ENCODE measurements at regions not wholly inside any gene's neighbourhood (a gene's known extent, or its start where the extent isn't known, plus 50 kb on each side); places are given as distances from the start of the nearest gene placed in this dataset.
"Not testable (repeated sequence)": the region's sequence is repeated elsewhere in the genome, so short reads cannot be mapped to it uniquely, and the experiment has no call there.

- POLR2A ChIA-PET, result no interaction called here
- BruUV-seq (replicated peaks), result no TSS peak
These were observed 87.1 kb downstream of the ALG10 start for GRCh38 chr12:34109390-34109789.

GRCh38 chr12:34109909-34110531 lies 87.7 kb downstream of the ALG10 start:
- H4K20me1 ChIP-seq (replicated peaks; ENCODE audit: control insufficient read depth, extremely low read depth, insufficient read depth, low read length); BruUV-seq (replicated peaks); intact Hi-C loops (cut with micrococcal nuclease); H2AFZ ChIP-seq (ENCODE audit: low read depth, low read length); H3K27me3 ChIP-seq (ENCODE audit: control insufficient read depth in 2 of 2, insufficient read depth in 2 of 2, low read length in 2 of 2); H3K9me1 ChIP-seq (replicated peaks; ENCODE audit: control insufficient read depth, extremely low read depth, insufficient read depth, low read length); H3K4me1 ChIP-seq (ENCODE audit: control insufficient read depth, extremely low read depth, insufficient read depth, low read length); H3K4me3 ChIP-seq (replicated peaks in 1 of 3; ENCODE audit: insufficient read depth in 1 of 3, low read depth in 1 of 3, low read length in 3 of 3); H3K79me2 ChIP-seq (ENCODE audit: control insufficient read depth, insufficient read depth, low read length); dilution Hi-C loops (cut with MboI; ENCODE audit: extremely low pct_ligation_motif_present, low sequenced_read_pairs); CTCF ChIA-PET; H3K4me2 ChIP-seq (ENCODE audit: insufficient read depth, low read length); POLR2A ChIA-PET; H3K9me3 ChIP-seq (replicated peaks; ENCODE audit: control insufficient read depth, insufficient read depth, low read length); FAIRE-seq; H3K27ac ChIP-seq (ENCODE audit: insufficient read depth, low read depth, low read length); H3K9ac ChIP-seq (replicated peaks; ENCODE audit: extremely low read depth, insufficient read depth, low read length); H3K36me3 ChIP-seq (ENCODE audit: control insufficient read depth in 2 of 2, extremely low read depth in 1 of 2, insufficient read depth in 2 of 2, low read length in 2 of 2); DNase-seq (ENCODE audit: low read depth, low spot score): not testable (repeated sequence)

More at GRCh38 chr12:34109390-34109789, 87.1 kb downstream of the ALG10 start:
- intact Hi-C loops (cut with micrococcal nuclease), result no loop called here
- no peaks in the 10 kb centered on the region for H3K9me1 ChIP-seq (replicated peaks; ENCODE audit: control insufficient read depth, extremely low read depth, insufficient read depth, low read length)
- no peak overlapping the region for H3K9ac ChIP-seq (replicated peaks; ENCODE audit: extremely low read depth, insufficient read depth, low read length)
- dilution Hi-C loops (cut with MboI; ENCODE audit: extremely low pct_ligation_motif_present, low sequenced_read_pairs), result no loop called here
- no peaks in the 10 kb centered on the region for H4K20me1 ChIP-seq (replicated peaks; ENCODE audit: control insufficient read depth, extremely low read depth, insufficient read depth, low read length)
- no peak overlapping the region for H3K4me3 ChIP-seq (replicated peaks in 1 of 3; ENCODE audit: insufficient read depth in 1 of 3, low read depth in 1 of 3, low read length in 3 of 3)
- H3K36me3 ChIP-seq (ENCODE audit: control insufficient read depth in 2 of 2, extremely low read depth in 1 of 2, insufficient read depth in 2 of 2, low read length in 2 of 2), result no peaks in the 10 kb centered on the region
- CTCF ChIA-PET, result no interaction called here
- DNase-seq (ENCODE audit: low read depth, low spot score), result no peak
- H3K9me3 ChIP-seq (replicated peaks; ENCODE audit: control insufficient read depth, insufficient read depth, low read length), result no peaks in the 10 kb centered on the region
- H3K4me1 ChIP-seq (ENCODE audit: control insufficient read depth, extremely low read depth, insufficient read depth, low read length), result no peaks in the 10 kb centered on the region
- FAIRE-seq, result no peak
- H3K4me2 ChIP-seq (ENCODE audit: insufficient read depth, low read length), result no peak overlapping the region
- H2AFZ ChIP-seq (ENCODE audit: low read depth, low read length), result no peak overlapping the region
- TF ChIP-seq CTCF (IDR thresholded peaks at IDR 0.05; ENCODE audit: extremely low read depth in 1 of 2, insufficient read depth in 1 of 2, low read depth in 1 of 2, low read length in 2 of 2), result no peak
- TF ChIP-seq MAX (IDR thresholded peaks at IDR 0.05; ENCODE audit: insufficient read depth, insufficient read length), result no peak
- TF ChIP-seq POLR2AphosphoS5 (IDR thresholded peaks at IDR 0.05; ENCODE audit: insufficient read depth, low read depth, low read length), result no peak
- TF ChIP-seq EZH2 (IDR thresholded peaks at IDR 0.05; ENCODE audit: borderline replicate concordance, low read depth, low read length, severe bottlenecking), result no peak
- TF ChIP-seq POLR2A (IDR thresholded peaks at IDR 0.05; ENCODE audit: low read depth, low read length), result no peak
- TF ChIP-seq MYC (IDR thresholded peaks at IDR 0.05; ENCODE audit: low read depth, low read length), result no peak
- TF ChIP-seq GATA2 (IDR thresholded peaks at IDR 0.05; ENCODE audit: insufficient read depth, insufficient read length, low read depth, low read length), result no peak
- TF ChIP-seq JUN (IDR thresholded peaks at IDR 0.05; ENCODE audit: borderline replicate concordance, insufficient read depth, insufficient read length, low read depth), result no peak
- no peak for TF ChIP-seq FOS (IDR thresholded peaks at IDR 0.05; ENCODE audit: borderline replicate concordance, insufficient read depth, low read length)
- H3K27ac ChIP-seq (ENCODE audit: insufficient read depth, low read depth, low read length), result no peak overlapping the region
- H3K27me3 ChIP-seq (ENCODE audit: control insufficient read depth in 2 of 2, insufficient read depth in 2 of 2, low read length in 2 of 2), result no peaks in the 10 kb centered on the region
- H3K79me2 ChIP-seq (ENCODE audit: control insufficient read depth, insufficient read depth, low read length), result no peaks in the 10 kb centered on the region
